Gastroesophageal sphincter (tissue), 3 donors: ENCODE measurements at regions not wholly inside any gene's neighbourhood (a gene's known extent, or its start where the extent isn't known, plus 50 kb on each side); places are given as distances from the start of the nearest gene placed in this dataset.

ENCODE experiments used
- CTCF ChIP-seq, 4 experiments: fragments of 200-600 bp in 2 of 4; fragments of 450-650 bp in 2 of 4; sonication (generic) in 1 of 4; IDR thresholded peaks; one replicate each; pipeline ENCODE4 v1.5.1; 2017 to 2019; ENCODE audit warnings: antibody characterized with exemption in 4 of 4, mild to moderate bottlenecking in 2 of 4, moderate library complexity in 2 of 4
- EP300 ChIP-seq: sonication (generic); formaldehyde crosslinking; IDR thresholded peaks from one replicate; pipeline ENCODE4 v1.6.1; 2017; ENCODE audit warnings: antibody characterized with exemption, mild to moderate bottlenecking
- POLR2AphosphoS5 ChIP-seq: sonication (generic); formaldehyde crosslinking; IDR thresholded peaks from one replicate; pipeline ENCODE4 v1.6.1; 2017; ENCODE audit warnings: antibody characterized with exemption

GRCh38 chr21:36543924-36544323, 64.0 kb upstream of the CLDN14 start:
- TF ChIP-seq CTCF (IDR thresholded peaks at IDR 0.05) (no peak), POLR2AphosphoS5 (no peak), EP300 (no peak)
